ENCODE measurements at regions not wholly inside any gene's neighbourhood (a gene's known extent, or its start where the extent isn't known, plus 50 kb on each side); places are given as distances from the start of the nearest gene placed in this dataset.

DNA sequence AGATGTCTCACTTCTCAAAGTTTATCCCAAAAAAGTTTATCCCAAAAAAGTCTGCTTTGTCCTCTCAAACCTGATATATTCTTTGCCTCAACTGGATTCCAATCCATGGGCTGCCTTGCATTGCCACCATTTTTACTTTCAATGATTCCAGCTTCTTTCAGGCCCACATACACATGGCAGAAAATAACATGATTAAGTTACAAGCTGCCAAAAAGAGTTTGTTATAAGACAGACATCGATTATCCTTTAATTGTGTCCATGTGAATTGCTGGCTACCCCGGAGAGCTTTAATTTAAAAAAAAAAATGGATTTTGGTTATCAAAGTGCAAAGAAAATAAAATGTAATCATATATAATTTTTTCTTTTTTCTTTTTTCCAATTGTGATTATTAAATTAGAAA, 819.6 kb upstream of the SORCS1 start:
- TF ChIP-seq, protein P1, sequence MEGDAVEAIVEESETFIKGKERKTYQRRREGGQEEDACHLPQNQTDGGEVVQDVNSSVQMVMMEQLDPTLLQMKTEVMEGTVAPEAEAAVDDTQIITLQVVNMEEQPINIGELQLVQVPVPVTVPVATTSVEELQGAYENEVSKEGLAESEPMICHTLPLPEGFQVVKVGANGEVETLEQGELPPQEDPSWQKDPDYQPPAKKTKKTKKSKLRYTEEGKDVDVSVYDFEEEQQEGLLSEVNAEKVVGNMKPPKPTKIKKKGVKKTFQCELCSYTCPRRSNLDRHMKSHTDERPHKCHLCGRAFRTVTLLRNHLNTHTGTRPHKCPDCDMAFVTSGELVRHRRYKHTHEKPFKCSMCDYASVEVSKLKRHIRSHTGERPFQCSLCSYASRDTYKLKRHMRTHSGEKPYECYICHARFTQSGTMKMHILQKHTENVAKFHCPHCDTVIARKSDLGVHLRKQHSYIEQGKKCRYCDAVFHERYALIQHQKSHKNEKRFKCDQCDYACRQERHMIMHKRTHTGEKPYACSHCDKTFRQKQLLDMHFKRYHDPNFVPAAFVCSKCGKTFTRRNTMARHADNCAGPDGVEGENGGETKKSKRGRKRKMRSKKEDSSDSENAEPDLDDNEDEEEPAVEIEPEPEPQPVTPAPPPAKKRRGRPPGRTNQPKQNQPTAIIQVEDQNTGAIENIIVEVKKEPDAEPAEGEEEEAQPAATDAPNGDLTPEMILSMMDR (conservative IDR thresholded peaks at IDR 0.05), result no peak
- TF ChIP-seq EZH2 (IDR thresholded peaks at IDR 0.05; ENCODE audit: low read depth), result no peak
- H3F3A ChIP-seq (ENCODE audit: insufficient read depth, low read depth), result no peaks in the 10 kb centered on the region
- ChIA-PET POLR2A (ENCODE audit: unreplicated experiment) (no interaction called here), CTCF (no interaction called here)
- no peak overlapping the region for H2AFZ ChIP-seq
- no peaks in the 10 kb centered on the region for H3K4me1 ChIP-seq (replicated peaks; ENCODE audit: insufficient read depth)
- intact Hi-C loops (cut with micrococcal nuclease; ENCODE audit: unreplicated experiment), result no loop called here
- no peaks in the 10 kb centered on the region for H3K9me2 ChIP-seq (ENCODE audit: insufficient read depth)
- BruUV-seq (replicated peaks), result no TSS peak
- H3K27ac ChIP-seq, result no peak overlapping the region
- no peaks in the 10 kb centered on the region for H3K36me3 ChIP-seq (ENCODE audit: low read depth)
- no peaks in the 10 kb centered on the region for H3K79me2 ChIP-seq (ENCODE audit: low read depth)
- no peaks in the 10 kb centered on the region for H4K20me1 ChIP-seq (ENCODE audit: insufficient read depth)
- no peaks in the 10 kb centered on the region for H3K27me3 ChIP-seq (ENCODE audit: insufficient read depth, low read depth)
- no peaks in the 10 kb centered on the region for H3K9me3 ChIP-seq (ENCODE audit: insufficient read depth, low read depth)
- H3K4me3 ChIP-seq, result no peak overlapping the region
- no peak overlapping the region for H3K4me2 ChIP-seq
- no peak for DNase-seq

GRCh38 chr10:107978455-107978854, 813.9 kb upstream of the SORCS1 start:
- no peaks in the 10 kb centered on the region for H3K27me3 ChIP-seq (ENCODE audit: insufficient read depth, low read depth)
- no peak overlapping the region for H2AFZ ChIP-seq
- no peak overlapping the region for H3K4me3 ChIP-seq
- CTCF ChIA-PET, result no interaction called here
- POLR2A ChIA-PET (ENCODE audit: unreplicated experiment), result no interaction called here
- no TSS peak for BruUV-seq (replicated peaks)
- DNase-seq, result no peak
- no peaks in the 10 kb centered on the region for H3K4me1 ChIP-seq (replicated peaks; ENCODE audit: insufficient read depth)
- no peak overlapping the region for H3K4me2 ChIP-seq
- TF ChIP-seq, protein P1 (conservative IDR thresholded peaks at IDR 0.05), result no peak
- no peak for TF ChIP-seq EZH2 (IDR thresholded peaks at IDR 0.05; ENCODE audit: low read depth)
- H3K36me3 ChIP-seq (ENCODE audit: low read depth), result no peaks in the 10 kb centered on the region
- intact Hi-C loops (cut with micrococcal nuclease; ENCODE audit: unreplicated experiment), result no loop called here
- no peaks in the 10 kb centered on the region for H3F3A ChIP-seq (ENCODE audit: insufficient read depth, low read depth)
- H3K27ac ChIP-seq, result no peak overlapping the region
- no peaks in the 10 kb centered on the region for H3K9me2 ChIP-seq (ENCODE audit: insufficient read depth)
- H4K20me1 ChIP-seq (ENCODE audit: insufficient read depth), result no peaks in the 10 kb centered on the region
- no peaks in the 10 kb centered on the region for H3K9me3 ChIP-seq (ENCODE audit: insufficient read depth, low read depth)
- H3K79me2 ChIP-seq (ENCODE audit: low read depth), result no peaks in the 10 kb centered on the region

DNA sequence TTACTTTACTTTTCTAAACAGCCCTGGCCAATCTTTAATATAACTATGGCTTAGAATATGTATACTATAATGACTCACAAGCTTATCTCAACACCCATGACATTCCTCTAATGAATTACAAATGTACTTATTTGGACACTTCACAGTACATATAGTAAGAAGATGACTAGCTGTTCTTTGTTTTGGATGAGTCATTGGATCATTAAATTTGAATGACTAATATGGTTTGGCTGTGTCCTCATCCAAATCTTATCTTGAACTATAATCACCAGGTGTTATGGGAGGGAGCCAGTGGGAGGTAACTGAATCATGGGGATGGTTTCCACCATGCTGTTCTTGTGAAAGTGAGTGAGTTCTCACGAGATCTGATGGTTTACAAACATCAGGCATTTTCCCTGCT, 807.5 kb upstream of the SORCS1 start:
- no TSS peak for BruUV-seq (replicated peaks)
- no peaks in the 10 kb centered on the region for H3K36me3 ChIP-seq (ENCODE audit: low read depth)
- 0 out of 2 replicates have a peak, but pooled peaks cover 3% of the 10 kb centered on the region for H3K9me3 ChIP-seq (ENCODE audit: insufficient read depth, low read depth)
- intact Hi-C loops (cut with micrococcal nuclease; ENCODE audit: unreplicated experiment), result no loop called here
- H3K4me3 ChIP-seq, result no peak overlapping the region
- peak in 1 of 2 experiments; percentile 35 for DNase-seq
- no peak overlapping the region for H2AFZ ChIP-seq
- no peaks in the 10 kb centered on the region for H4K20me1 ChIP-seq (ENCODE audit: insufficient read depth)
- ChIA-PET CTCF (no interaction called here), POLR2A (ENCODE audit: unreplicated experiment) (no interaction called here)
- H3K79me2 ChIP-seq (ENCODE audit: low read depth), result no peaks in the 10 kb centered on the region
- H3K4me2 ChIP-seq, result no peak overlapping the region
- no peaks in the 10 kb centered on the region for H3K9me2 ChIP-seq (ENCODE audit: insufficient read depth)
- no peaks in the 10 kb centered on the region for H3K27me3 ChIP-seq (ENCODE audit: insufficient read depth, low read depth)
- no peaks in the 10 kb centered on the region for H3K4me1 ChIP-seq (replicated peaks; ENCODE audit: insufficient read depth)
- TF ChIP-seq, protein P1 (conservative IDR thresholded peaks at IDR 0.05), result no peak
- TF ChIP-seq EZH2 (IDR thresholded peaks at IDR 0.05; ENCODE audit: low read depth), result no peak
- no peaks in the 10 kb centered on the region for H3F3A ChIP-seq (ENCODE audit: insufficient read depth, low read depth)
- H3K27ac ChIP-seq, result no peak overlapping the region

All from PC-9 (cell line).